IMR-90 (cell line): ENCODE measurements at regions not wholly inside any gene's neighbourhood (a gene's known extent, or its start where the extent isn't known, plus 50 kb on each side); places are given as distances from the start of the nearest gene placed in this dataset.

Experiments
- ATAC-seq: fragments of 200-7000 bp; cut with Tn5 transposase; 2 replicates; pipeline ENCODE4 v1.9.1; 2020; ENCODE audit warnings: low read depth, mild to moderate bottlenecking, moderate library complexity
- BruUV-seq: library from RNA; stranded (reverse); fragments of 400-500 nt; replicated peaks from 2 replicates; lab custom pipeline; 2021; lab: Mats Ljungman, UMichigan
- CTCF ChIA-PET: fragments of 300-600 bp; formaldehyde crosslinking; extraction: SDS; loops from one replicate; lab custom pipeline; 2021; ENCODE audit warnings: antibody characterized with exemption; lab: Yijun Ruan, JAX
- POLR2A ChIA-PET: fragments of 300-600 bp; sonication (Branson Sonifier 250); formaldehyde crosslinking; loops from one replicate; lab custom pipeline; 2022; ENCODE audit warnings: antibody characterized with exemption; ENCODE audit not compliant: unreplicated experiment; lab: Charles Lee
- DNase-seq: peaks from one replicate; pipeline ENCODE4 v3.0.0; 2013
- H2AFZ ChIP-seq: replicated peaks from 2 replicates; pipeline ENCODE3; 2013; ENCODE audit warnings: low read length, mild to moderate bottlenecking; ENCODE audit not compliant: poor library complexity
- H2AK5ac ChIP-seq: 2 replicates; pipeline ENCODE4 v1.6.1; 2013; ENCODE audit warnings: low read depth, low read length, inconsistent platforms
- H2AK9ac ChIP-seq: replicated peaks from 2 replicates; pipeline ENCODE3; 2013; ENCODE audit warnings: mild to moderate bottlenecking, low read depth, low read length, moderate library complexity; ENCODE audit not compliant: poor library complexity
- H2BK120ac ChIP-seq: 2 replicates; pipeline ENCODE4 v1.6.1; 2013; ENCODE audit warnings: low read depth, low read length, inconsistent platforms
- H2BK15ac ChIP-seq: 3 replicates; pipeline ENCODE4 v1.6.1; 2013; ENCODE audit warnings: low read depth, low read length, inconsistent platforms
- H2BK20ac ChIP-seq: 2 replicates; pipeline ENCODE4 v1.6.1; 2013; ENCODE audit warnings: low read depth, mild to moderate bottlenecking, inconsistent platforms, low read length, moderate library complexity
- H2BK5ac ChIP-seq: 2 replicates; pipeline ENCODE4 v1.6.1; 2013; ENCODE audit warnings: mild to moderate bottlenecking, low read depth, low read length, inconsistent platforms; ENCODE audit not compliant: poor library complexity, severe bottlenecking
- H3K14ac ChIP-seq: replicated peaks from 2 replicates; pipeline ENCODE4 v1.6.1; 2013; ENCODE audit warnings: low read depth, low read length, inconsistent platforms
- H3K18ac ChIP-seq: 2 replicates; pipeline ENCODE4 v1.6.1; 2013; ENCODE audit warnings: low read depth, low read length, control low read depth
- H3K23ac ChIP-seq: 2 replicates; pipeline ENCODE4 v1.6.1; 2013; ENCODE audit warnings: low read depth, low read length, inconsistent platforms
- H3K27ac ChIP-seq: 2 replicates; pipeline ENCODE4 v1.5.1; 2013; ENCODE audit warnings: mild to moderate bottlenecking, control low read depth, low read length; ENCODE audit not compliant: insufficient read depth
- H3K27me3 ChIP-seq: 2 replicates; pipeline ENCODE4 v1.6.1; 2013; ENCODE audit warnings: low read length; ENCODE audit not compliant: control insufficient read depth, insufficient read depth
- H3K36me3 ChIP-seq: 2 replicates; pipeline ENCODE4 v1.6.1; 2013; ENCODE audit warnings: low read length, mixed read lengths; ENCODE audit not compliant: control insufficient read depth, insufficient read depth
- H3K4ac ChIP-seq: 2 replicates; pipeline ENCODE4 v1.6.1; 2013; ENCODE audit warnings: low read depth, low read length, inconsistent platforms
- H3K4me1 ChIP-seq: 2 replicates; pipeline ENCODE4 v1.6.1; 2013; ENCODE audit warnings: low read length, mixed read lengths; ENCODE audit not compliant: control insufficient read depth, insufficient read depth
- H3K4me2 ChIP-seq: 2 replicates; pipeline ENCODE4 v1.6.1; 2013; ENCODE audit warnings: low read depth, mild to moderate bottlenecking, control low read depth, low read length, moderate library complexity
- H3K4me3 ChIP-seq: 2 replicates; pipeline ENCODE4 v1.5.1; 2013; ENCODE audit warnings: low read depth, mild to moderate bottlenecking, control low read depth, low read length, moderate library complexity; ENCODE audit not compliant: insufficient read depth
- H3K56ac ChIP-seq: 2 replicates; pipeline ENCODE4 v1.6.1; 2013; ENCODE audit warnings: low read length, inconsistent platforms; ENCODE audit not compliant: insufficient read depth; ENCODE audit errors: extremely low read depth
- H3K79me1 ChIP-seq, 2 experiments: 2 replicates each; pipeline ENCODE4 v1.6.1; 2013; ENCODE audit warnings: low read length in 2 of 2, inconsistent platforms in 1 of 2, low read depth in 1 of 2
- H3K9ac ChIP-seq: 2 replicates; pipeline ENCODE4 v1.6.1; 2013; ENCODE audit warnings: low read depth, low read length, control low read depth
- H3K9me1 ChIP-seq: 2 replicates; pipeline ENCODE4 v1.6.1; 2013; ENCODE audit warnings: low read length, inconsistent platforms; ENCODE audit not compliant: insufficient read depth
- H3K9me3 ChIP-seq: 2 replicates; pipeline ENCODE4 v1.6.1; 2013; ENCODE audit warnings: low read length; ENCODE audit not compliant: control insufficient read depth, insufficient read depth
- H4K20me1 ChIP-seq: 2 replicates; pipeline ENCODE4 v1.6.1; 2013; ENCODE audit warnings: low read length, inconsistent platforms; ENCODE audit not compliant: insufficient read depth
- H4K5ac ChIP-seq: 2 replicates; pipeline ENCODE4 v1.6.1; 2013; ENCODE audit warnings: mild to moderate bottlenecking, low read depth, low read length, control low read depth
- H4K8ac ChIP-seq, 2 experiments: 2 replicates each; pipeline ENCODE4 v1.6.1; 2013; ENCODE audit warnings: low read depth in 2 of 2, low read length in 2 of 2, control low read depth in 1 of 2, inconsistent platforms in 1 of 2
- H4K91ac ChIP-seq: 2 replicates; pipeline ENCODE4 v1.6.1; 2013; ENCODE audit warnings: low read depth, low read length, inconsistent platforms; ENCODE audit not compliant: insufficient read depth
- BHLHE40 ChIP-seq: fragments of 150-350 bp; IDR thresholded peaks from 2 replicates; pipeline ENCODE4 v1.6.1; 2016; ENCODE audit warnings: mild to moderate bottlenecking, low read depth, low read length
- CEBPB ChIP-seq: IDR thresholded peaks from 2 replicates; pipeline ENCODE4 v1.6.1; 2012; ENCODE audit warnings: low read depth, low read length, improper control_type of control experiment
- MXI1 ChIP-seq: IDR thresholded peaks from 2 replicates; pipeline ENCODE4 v1.6.1; 2012; ENCODE audit warnings: low read depth, mild to moderate bottlenecking, low read length, moderate library complexity, borderline replicate concordance
- NFE2L2 ChIP-seq: fragments of 150-350 bp; IDR thresholded peaks from 2 replicates; pipeline ENCODE4 v1.6.1; 2016; ENCODE audit warnings: low read depth, mild to moderate bottlenecking, low read length
- RAD21 ChIP-seq: IDR thresholded peaks from 2 replicates; pipeline ENCODE4 v1.6.1; 2012; ENCODE audit warnings: low read length, improper control_type of control experiment
- SMC3 ChIP-seq: fragments of 150-350 bp; IDR thresholded peaks from 2 replicates; pipeline ENCODE4 v1.6.1; 2016; ENCODE audit warnings: low read depth, mild to moderate bottlenecking, antibody characterized with exemption, low read length, moderate library complexity
- WGBS, 2 experiments: methylation state at CpG; one replicate each; pipeline versions ENCODE4 v1.1.5 to v1.1.7; 2013; ENCODE audit warnings: missing lambda C conversion rate in 2 of 2; ENCODE audit not compliant: insufficient read length in 1 of 2; ENCODE audit errors: extremely low coverage in 2 of 2; 5-methylcytosine and 5-hydroxymethylcytosine counted together
- dilution Hi-C: fragments of 300-500 bp; cut with HindIII; formaldehyde crosslinking; loops from one replicate; pipeline ENCODE4 v1.14.3; 2018; ENCODE audit warnings: low sequenced_read_pairs; ENCODE audit not compliant: unreplicated experiment
- in situ Hi-C: fragments of 300-500 bp; cut with MboI; formaldehyde crosslinking; loops from 3 replicates; pipeline ENCODE4 v1.14.3; 2019; ENCODE audit warnings: low sequenced_read_pairs, inconsistent platforms, mixed read lengths
- intact Hi-C: fragments of 100-400 bp; cut with micrococcal nuclease; formaldehyde crosslinking; loops from 2 replicates; pipeline ENCODE4 v1.10.0; 2022
- TF ChIP-seq, protein P1 (sequence below): fragments of 150-350 bp; IDR thresholded peaks from 2 replicates; pipeline ENCODE4 v1.6.1; 2016; ENCODE audit warnings: low read depth, mild to moderate bottlenecking, low read length, moderate library complexity, borderline replicate concordance

DNA sequence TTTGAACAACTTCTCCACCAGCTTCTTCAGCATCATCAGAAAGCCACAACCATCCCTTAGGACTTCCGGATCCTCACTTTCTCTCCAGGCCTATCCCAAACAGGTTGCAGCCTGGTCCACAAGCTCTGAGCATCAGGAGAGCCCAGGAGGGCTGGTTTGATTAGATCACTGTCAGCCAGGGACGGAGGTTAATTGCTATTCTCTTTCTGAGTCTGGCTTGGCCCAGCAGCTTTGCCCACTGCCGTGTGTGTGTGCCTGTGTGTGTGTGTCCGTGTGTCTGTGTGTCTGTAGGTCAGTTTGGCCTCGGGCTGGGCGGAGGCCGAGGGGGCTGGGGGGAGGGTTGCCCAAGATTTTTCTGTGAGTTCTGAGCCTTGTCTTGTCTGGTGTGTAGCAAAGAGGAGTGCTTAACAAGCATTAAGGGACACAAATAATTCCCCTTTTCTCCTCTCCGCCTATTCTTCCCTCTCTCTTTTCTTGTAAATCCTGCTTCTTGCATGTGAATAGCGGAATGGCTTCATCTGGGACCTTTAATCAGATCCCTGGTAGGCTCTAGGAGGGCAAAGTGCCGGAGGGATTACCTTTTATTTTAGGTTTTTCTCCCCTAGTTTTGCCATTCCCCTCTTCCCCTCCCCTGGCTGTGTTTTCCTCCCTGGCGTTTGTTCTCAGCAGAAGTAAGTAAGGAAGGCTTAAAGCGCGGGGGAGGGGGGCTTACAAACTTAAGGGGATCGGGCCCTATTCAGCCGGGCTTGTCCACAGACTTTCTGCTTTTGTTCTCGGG, 138.2 kb upstream of the LHX5 start:
- TF ChIP-seq CEBPB (no peak), BHLHE40 (no peak), RAD21 (no peak), SMC3 (no peak), MXI1 (no peak), NFE2L2 (no peak)
- TF ChIP-seq, protein P1, sequence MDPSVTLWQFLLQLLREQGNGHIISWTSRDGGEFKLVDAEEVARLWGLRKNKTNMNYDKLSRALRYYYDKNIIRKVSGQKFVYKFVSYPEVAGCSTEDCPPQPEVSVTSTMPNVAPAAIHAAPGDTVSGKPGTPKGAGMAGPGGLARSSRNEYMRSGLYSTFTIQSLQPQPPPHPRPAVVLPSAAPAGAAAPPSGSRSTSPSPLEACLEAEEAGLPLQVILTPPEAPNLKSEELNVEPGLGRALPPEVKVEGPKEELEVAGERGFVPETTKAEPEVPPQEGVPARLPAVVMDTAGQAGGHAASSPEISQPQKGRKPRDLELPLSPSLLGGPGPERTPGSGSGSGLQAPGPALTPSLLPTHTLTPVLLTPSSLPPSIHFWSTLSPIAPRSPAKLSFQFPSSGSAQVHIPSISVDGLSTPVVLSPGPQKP = no peak
- Histone ChIP-seq H2AFZ (no peak overlapping the region), H2AK5ac (no peak overlapping the region), H3K14ac (no peak overlapping the region), H4K8ac (no peak overlapping the region), H2AK9ac (no peak overlapping the region), H3K79me1 (no peaks in the 10 kb centered on the region), H3K4ac (no peak overlapping the region), H2BK20ac (no peak overlapping the region), H3K56ac (no peak overlapping the region), H2BK120ac (no peak overlapping the region), H3K9ac (no peak overlapping the region), H3K4me3 (no peak overlapping the region), H4K5ac (no peak overlapping the region), H4K91ac (no peak overlapping the region), H2BK5ac (no peak overlapping the region), H3K4me1 (no peaks in the 10 kb centered on the region), H3K27me3 (no peaks in the 10 kb centered on the region; the same call in none of the 2 replicates), H3K36me3 (no peaks in the 10 kb centered on the region), H3K9me1 (no peaks in the 10 kb centered on the region), H2BK15ac (no peak overlapping the region), H3K23ac (no peak overlapping the region), H3K9me3 (no peaks in the 10 kb centered on the region), H3K4me2 (no peak overlapping the region), H4K20me1 (no peaks in the 10 kb centered on the region), H3K18ac (no peak overlapping the region), H3K27ac (no peak overlapping the region)
- dilution Hi-C loops (no loop called here), in situ Hi-C loops (no loop called here), intact Hi-C loops (no loop called here)
- BruUV-seq = no TSS peak
- no peak for ATAC-seq
- WGBS, 2 experiments = no CpG with 5 or more reads among the region's 16 CpGs
- CTCF ChIA-PET = no interaction called here
- POLR2A ChIA-PET = no interaction called here
- DNase-seq = no peak
